Vagina (tissue), 2 donors: ENCODE measurements at regions not wholly inside any gene's neighbourhood (a gene's known extent, or its start where the extent isn't known, plus 50 kb on each side); places are given as distances from the start of the nearest gene placed in this dataset.

Source experiments
- DNase-seq, 2 donors: peaks; one replicate each; pipeline ENCODE4 v3.0.0-alpha.2; 2017; ENCODE audit errors: extremely low spot score in 2 of 2
- H3K27ac ChIP-seq: fragments of 200-600 bp; sonication (generic); one replicate; pipeline ENCODE4 v1.5.1; 2019
- H3K27me3 ChIP-seq: fragments of 200-600 bp; sonication (generic); one replicate; pipeline ENCODE4 v1.5.1; 2019
- H3K36me3 ChIP-seq, 2 donors: fragments of 200-600 bp; sonication (generic); one replicate each; pipeline ENCODE4 v1.5.1; 2017 to 2019
- H3K4me1 ChIP-seq: fragments of 200-600 bp; sonication (generic); one replicate; pipeline ENCODE4 v1.5.1; 2019
- H3K4me3 ChIP-seq, 2 donors: fragments of 200-600 bp; sonication (generic); 1 replicate in 1 of 2; 2 replicates in 1 of 2; pipeline ENCODE4 v1.5.1; 2016 to 2019
- H3K9me3 ChIP-seq: fragments of 200-600 bp; sonication (generic); one replicate; pipeline ENCODE4 v1.5.1; 2019
- CTCF ChIP-seq, 3 experiments: fragments of 450-650 bp in 2 of 3; fragments of 200-600 bp in 1 of 3; sonication (generic) in 1 of 3; IDR thresholded peaks; one replicate each; pipeline ENCODE4 v1.5.1; 2017 to 2019; ENCODE audit warnings: antibody characterized with exemption in 3 of 3, mild to moderate bottlenecking in 2 of 3, moderate library complexity in 2 of 3
- POLR2A ChIP-seq, 2 donors: fragments of 450-650 bp; IDR thresholded peaks; one replicate each; pipeline ENCODE4 v1.6.1; 2017; ENCODE audit warnings: antibody characterized with exemption in 2 of 2, mild to moderate bottlenecking in 2 of 2, moderate library complexity in 2 of 2
- POLR2AphosphoS5 ChIP-seq, 2 donors: sonication (generic); formaldehyde crosslinking; IDR thresholded peaks; one replicate each; pipeline ENCODE4 v1.9.0; 2017; ENCODE audit warnings: antibody characterized with exemption in 2 of 2, mild to moderate bottlenecking in 2 of 2, low read depth in 1 of 2; ENCODE audit not compliant: insufficient read depth in 1 of 2
- intact Hi-C: fragments of 100-400 bp; cut with DNase I; formaldehyde crosslinking; loops from one replicate; pipeline ENCODE4 v1.15.1; 2023

- H3K4me1 ChIP-seq: peaks cover 52% of the 10 kb centered on the region
- peak overlapping the region; percentile 75 for H3K27ac ChIP-seq
- peak overlapping the region in 1 of 2 donors; percentile 9 for H3K4me3 ChIP-seq
- TF ChIP-seq POLR2A (IDR thresholded peaks at IDR 0.05) (no peak), POLR2AphosphoS5 (IDR thresholded peaks at IDR 0.05; ENCODE audit: insufficient read depth in 1 of 2, low read depth in 1 of 2) (peak; percentile 17 to 94)
- H3K9me3 ChIP-seq: no peaks in the 10 kb centered on the region
- no peaks in the 10 kb centered on the region for H3K27me3 ChIP-seq
- DNase-seq: no peak
- intact Hi-C loops: loop anchor here (5.0 kb wide), 1 partner anchor 177 kb away; no protein-coding TSS in a partner anchor
- no peaks in the 10 kb centered on the region for H3K36me3 ChIP-seq
Observed at GRCh38 chr6:56370561-56371211, 123.3 kb upstream of the COL21A1 start.

GRCh38 chr6:56370127-56370540, 122.8 kb upstream of the COL21A1 start:
- intact Hi-C loops: loop anchor here (5.0 kb wide), 1 partner anchor 177 kb away; no protein-coding TSS in a partner anchor
- peaks cover 46% of the 10 kb centered on the region for H3K4me1 ChIP-seq
- H3K36me3 ChIP-seq: no peaks in the 10 kb centered on the region
- peak overlapping the region in 1 of 2 donors; percentile 9 for H3K4me3 ChIP-seq
- no peak for DNase-seq
- peak overlapping the region; percentile 75 for H3K27ac ChIP-seq
- TF ChIP-seq POLR2A (IDR thresholded peaks at IDR 0.05) (no peak), CTCF (IDR thresholded peaks at IDR 0.05) (peak; percentile 22 to 50 (median 31))
- H3K9me3 ChIP-seq: no peaks in the 10 kb centered on the region
- H3K27me3 ChIP-seq: no peaks in the 10 kb centered on the region

GRCh38 chr6:56368491-56368890, 121.1 kb upstream of the COL21A1 start:
- Histone ChIP-seq H3K27ac (no peak overlapping the region), H3K9me3 (no peaks in the 10 kb centered on the region), H3K4me1 (peaks cover 35% of the 10 kb centered on the region), H3K27me3 (no peaks in the 10 kb centered on the region), H3K4me3 (no peak overlapping the region), H3K36me3 (no peaks in the 10 kb centered on the region)
- TF ChIP-seq POLR2AphosphoS5 (IDR thresholded peaks at IDR 0.05; ENCODE audit: insufficient read depth in 1 of 2, low read depth in 1 of 2): peak in 1 of 2 donors; percentile 67
- no peak for TF ChIP-seq POLR2A (IDR thresholded peaks at IDR 0.05)
- no peak for DNase-seq
- intact Hi-C loops: no loop called here

- intact Hi-C loops: no loop called here
- Histone ChIP-seq H3K4me3 (no peak overlapping the region), H3K9me3 (no peaks in the 10 kb centered on the region), H3K27ac (no peak overlapping the region), H3K27me3 (no peaks in the 10 kb centered on the region), H3K36me3 (no peaks in the 10 kb centered on the region), H3K4me1 (peaks cover 17% of the 10 kb centered on the region)
- TF ChIP-seq CTCF (IDR thresholded peaks at IDR 0.05) (no peak), POLR2A (IDR thresholded peaks at IDR 0.05) (no peak), POLR2AphosphoS5 (IDR thresholded peaks at IDR 0.05; ENCODE audit: insufficient read depth in 1 of 2, low read depth in 1 of 2) (no peak)
- no peak for DNase-seq
Observed at GRCh38 chr6:56366141-56366852, 118.9 kb upstream of the COL21A1 start.

- H3K27me3 ChIP-seq: no peaks in the 10 kb centered on the region
- no peaks in the 10 kb centered on the region for H3K9me3 ChIP-seq
- peaks cover 3% of the 10 kb centered on the region for H3K4me1 ChIP-seq
- DNase-seq: no peak
- peak overlapping the region; percentile 14 for H3K27ac ChIP-seq
- no peak overlapping the region for H3K4me3 ChIP-seq
- no peaks in the 10 kb centered on the region for H3K36me3 ChIP-seq
- TF ChIP-seq CTCF (IDR thresholded peaks at IDR 0.05) (no peak), POLR2A (IDR thresholded peaks at IDR 0.05) (no peak), POLR2AphosphoS5 (IDR thresholded peaks at IDR 0.05; ENCODE audit: insufficient read depth in 1 of 2, low read depth in 1 of 2) (no peak)
- intact Hi-C loops: loop anchor here (5.0 kb wide), 1 partner anchor 227 kb away; no protein-coding TSS in a partner anchor
Observed at GRCh38 chr6:56364827-56365339, 117.5 kb upstream of the COL21A1 start.
